Peyer's patch (tissue), 4 donors: ENCODE measurements at regions not wholly inside any gene's neighbourhood (a gene's known extent, or its start where the extent isn't known, plus 50 kb on each side); places are given as distances from the start of the nearest gene placed in this dataset.

ENCODE experiments used
- DNase-seq, 3 donors: peaks; one replicate each; pipeline ENCODE4 v3.0.0-alpha.2; 2017 to 2019
- H3K27ac ChIP-seq, 4 donors: fragments of 200-600 bp; sonication (generic); one replicate each; pipeline ENCODE4 v1.5.1; 2016 to 2019
- H3K27me3 ChIP-seq, 2 donors: fragments of 200-600 bp; sonication (generic); one replicate each; pipeline ENCODE4 v1.5.1; 2019
- H3K36me3 ChIP-seq, 3 donors: fragments of 200-600 bp; sonication (generic); one replicate each; pipeline ENCODE4 v1.5.1; 2016 to 2019
- H3K4me1 ChIP-seq, 4 donors: fragments of 200-600 bp; sonication (generic); one replicate each; pipeline ENCODE4 v1.5.1; 2016 to 2019
- H3K4me3 ChIP-seq, 4 donors: fragments of 200-600 bp; sonication (generic); 1 replicate in 3 of 4; 2 replicates in 1 of 4; pipeline ENCODE4 v1.5.1; 2016 to 2019; ENCODE audit warnings: mild to moderate bottlenecking in 1 of 4
- H3K9me3 ChIP-seq, 4 donors: fragments of 200-600 bp; sonication (generic); one replicate each; pipeline ENCODE4 v1.5.1; 2016 to 2019; ENCODE audit warnings: mild to moderate bottlenecking in 1 of 4
- CTCF ChIP-seq, 6 experiments: fragments of 450-650 bp in 4 of 6; fragments of 200-600 bp in 2 of 6; sonication (generic) in 1 of 6; IDR thresholded peaks; one replicate each; pipeline ENCODE4 v1.5.1; 2017 to 2019; ENCODE audit warnings: antibody characterized with exemption in 6 of 6, mild to moderate bottlenecking in 3 of 6, moderate library complexity in 1 of 6
- POLR2A ChIP-seq, 2 donors: fragments of 450-650 bp; IDR thresholded peaks; one replicate each; pipeline ENCODE4 v1.5.1; 2017; ENCODE audit warnings: antibody characterized with exemption in 2 of 2, mild to moderate bottlenecking in 2 of 2, moderate library complexity in 2 of 2

DNA sequence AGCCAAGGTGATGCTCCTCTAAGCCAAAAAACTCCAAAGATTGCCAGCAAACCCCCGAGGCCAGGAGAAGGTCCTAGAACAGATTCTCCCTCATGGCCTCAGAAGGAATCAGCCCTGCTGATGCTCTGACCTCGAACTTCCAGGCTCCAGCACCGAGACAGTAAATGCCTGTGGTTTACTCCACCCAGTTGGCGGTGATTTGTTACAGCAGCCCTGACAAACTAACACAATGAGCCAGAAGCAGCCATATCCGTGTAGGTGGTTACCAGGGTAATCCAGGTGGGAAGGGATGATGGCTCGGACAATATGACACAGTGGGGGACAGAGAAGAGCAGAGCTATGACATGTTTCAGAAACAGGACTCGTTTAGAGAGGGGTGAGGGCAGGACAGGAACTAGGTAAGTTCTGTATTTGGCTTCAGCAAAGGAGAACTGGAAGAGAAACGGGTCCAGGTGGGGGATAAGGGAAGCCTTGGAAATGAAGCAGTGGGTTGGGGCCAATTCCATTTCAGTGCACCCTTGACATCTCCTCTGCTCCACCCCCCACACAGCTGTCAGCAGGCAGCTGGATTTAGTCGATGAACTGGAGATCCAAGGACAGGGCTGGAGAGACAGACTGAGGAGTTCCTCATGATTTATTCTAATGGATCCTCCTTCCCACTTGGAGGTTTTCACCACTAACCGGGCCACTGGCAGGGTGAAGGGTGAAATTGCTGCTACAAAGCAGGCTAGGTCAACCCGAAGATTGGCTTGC is 179.7 kb upstream of the SH3BP4 start:
- H3K27ac ChIP-seq: no peak overlapping the region
- no peak for DNase-seq
- H3K36me3 ChIP-seq: no peaks in the 10 kb centered on the region
- no peaks in the 10 kb centered on the region for H3K9me3 ChIP-seq
- H3K4me3 ChIP-seq: no peak overlapping the region
- H3K27me3 ChIP-seq: no peaks in the 10 kb centered on the region
- TF ChIP-seq POLR2A (IDR thresholded peaks at IDR 0.05): no peak
- TF ChIP-seq CTCF (IDR thresholded peaks at IDR 0.05): no peak
- no peaks in the 10 kb centered on the region for H3K4me1 ChIP-seq

GRCh38 chr2:234771176-234771575 is 180.6 kb upstream of the SH3BP4 start:
- Histone ChIP-seq H3K4me3 (no peak overlapping the region), H3K36me3 (no peaks in the 10 kb centered on the region), H3K27ac (no peak overlapping the region), H3K27me3 (no peaks in the 10 kb centered on the region), H3K9me3 (no peaks in the 10 kb centered on the region), H3K4me1 (no peaks in the 10 kb centered on the region)
- no peak for DNase-seq
- TF ChIP-seq CTCF (IDR thresholded peaks at IDR 0.05): no peak
- no peak for TF ChIP-seq POLR2A (IDR thresholded peaks at IDR 0.05)

- H3K4me3 ChIP-seq: no peak overlapping the region
- no peak for DNase-seq
- H3K9me3 ChIP-seq: no peaks in the 10 kb centered on the region
- no peaks in the 10 kb centered on the region for H3K36me3 ChIP-seq
- no peaks in the 10 kb centered on the region for H3K4me1 ChIP-seq
- H3K27ac ChIP-seq: no peak overlapping the region
- H3K27me3 ChIP-seq: no peaks in the 10 kb centered on the region
- TF ChIP-seq POLR2A (IDR thresholded peaks at IDR 0.05) (no peak), CTCF (IDR thresholded peaks at IDR 0.05) (no peak)
Observed at GRCh38 chr2:234770715-234771141, 181.1 kb upstream of the SH3BP4 start.

- DNase-seq: no peak
- no peaks in the 10 kb centered on the region for H3K36me3 ChIP-seq
- no peak overlapping the region for H3K27ac ChIP-seq
Observed at GRCh38 chr2:234770031-234770506, 181.7 kb upstream of the SH3BP4 start.

DNA sequence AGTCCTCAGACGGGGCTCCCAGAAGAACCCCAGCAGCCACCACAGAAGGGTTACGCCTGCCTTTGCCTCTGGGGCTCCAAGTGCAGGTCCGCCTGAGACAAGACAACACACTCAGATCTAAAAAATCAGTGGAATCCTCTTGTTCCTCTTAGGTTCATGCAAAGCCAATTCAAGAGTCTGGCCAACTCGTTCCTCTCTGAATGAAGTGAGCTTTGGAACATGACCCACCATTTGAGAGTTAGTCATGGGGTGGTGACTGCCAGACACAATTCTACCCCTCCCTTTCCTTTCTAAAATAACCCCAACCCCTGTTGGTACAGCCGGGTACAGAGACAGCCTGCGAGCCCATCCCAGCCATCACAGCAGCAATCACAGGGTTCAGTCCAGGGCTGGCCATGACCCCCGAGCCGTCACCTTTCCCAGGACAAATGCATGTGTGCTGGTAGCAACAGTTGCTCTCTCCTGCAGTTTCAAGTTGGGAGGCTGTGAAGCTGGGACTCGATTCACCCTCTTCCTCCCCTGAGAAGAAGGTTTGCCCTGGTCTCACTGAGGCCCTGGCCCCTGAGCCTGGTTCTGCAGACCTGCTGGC is 183.1 kb upstream of the SH3BP4 start:
- DNase-seq: no peak
- H3K36me3 ChIP-seq: no peaks in the 10 kb centered on the region
- no peak overlapping the region for H3K27ac ChIP-seq
- H3K27me3 ChIP-seq: no peaks in the 10 kb centered on the region
- no peaks in the 10 kb centered on the region for H3K4me1 ChIP-seq
- no peak overlapping the region for H3K4me3 ChIP-seq
- no peaks in the 10 kb centered on the region for H3K9me3 ChIP-seq
- TF ChIP-seq CTCF (IDR thresholded peaks at IDR 0.05): no peak
- no peak for TF ChIP-seq POLR2A (IDR thresholded peaks at IDR 0.05)

More at GRCh38 chr2:234770031-234770506, 181.7 kb upstream of the SH3BP4 start:
- no peaks in the 10 kb centered on the region for H3K27me3 ChIP-seq
- H3K4me3 ChIP-seq: no peak overlapping the region
- H3K9me3 ChIP-seq: no peaks in the 10 kb centered on the region
- TF ChIP-seq CTCF (IDR thresholded peaks at IDR 0.05) (no peak), POLR2A (IDR thresholded peaks at IDR 0.05) (no peak)
- H3K4me1 ChIP-seq: no peaks in the 10 kb centered on the region
